B cell (primary cell): ENCODE measurements at regions not wholly inside any gene's neighbourhood (a gene's known extent, or its start where the extent isn't known, plus 50 kb on each side); places are given as distances from the start of the nearest gene placed in this dataset.

Source experiments
- ATAC-seq: fragments of 200-7000 bp; cut with Tn5 transposase; one replicate; pipeline ENCODE4 v1.10.0; 2021; ENCODE audit warnings: low read depth, mild to moderate bottlenecking, moderate number of reproducible peaks, moderate library complexity
- CTCF ChIA-PET: fragments of 350-600 bp; sonication (Branson Sonifier 250); formaldehyde crosslinking; loops from one replicate; lab custom pipeline; 2021; ENCODE audit warnings: antibody characterized with exemption, inconsistent platforms; lab: Charles Lee
- POLR2A ChIA-PET: fragments of 350-600 bp; sonication (Branson Sonifier 250); formaldehyde crosslinking; loops from one replicate; lab custom pipeline; 2021; ENCODE audit warnings: antibody characterized with exemption; lab: Charles Lee
- DNase-seq: peaks from one replicate; pipeline ENCODE4 v3.0.0; 2013
- H2AFZ ChIP-seq: 2 replicates; pipeline ENCODE4 v1.6.1; 2012; ENCODE audit warnings: mild to moderate bottlenecking, low read depth, low read length; ENCODE audit not compliant: insufficient read depth, poor library complexity, severe bottlenecking
- H3K27ac ChIP-seq, 2 donors: 1 replicate in 1 of 2; 2 replicates in 1 of 2; pipeline ENCODE4 v1.5.1; 2012 to 2013; ENCODE audit warnings: low read length in 2 of 2, mild to moderate bottlenecking in 2 of 2, moderate library complexity in 1 of 2
- H3K27me3 ChIP-seq, 4 experiments: fragments of 200-600 bp in 1 of 4; sonication (generic) in 1 of 4; replicated peaks in 1 of 4; 1 replicate in 2 of 4; 2 replicates in 2 of 4; pipeline versions ENCODE4 v1.6.1 to v1.7.0; 2013 to 2016; ENCODE audit warnings: low read length in 3 of 4, mild to moderate bottlenecking in 2 of 4, mixed read lengths in 1 of 4, moderate library complexity in 1 of 4; ENCODE audit not compliant: insufficient read depth in 4 of 4, control insufficient read depth in 3 of 4; ENCODE audit errors: control extremely low read depth in 1 of 4
- H3K36me3 ChIP-seq, 2 experiments: replicated peaks in 1 of 2; 1 replicate in 1 of 2; 2 replicates in 1 of 2; pipeline versions ENCODE4 v1.6.1 to v1.7.1; 2013; ENCODE audit warnings: low read length in 1 of 2; ENCODE audit not compliant: insufficient read depth in 2 of 2, control insufficient read depth in 1 of 2; ENCODE audit errors: control extremely low read depth in 1 of 2, extremely low read depth in 1 of 2
- H3K4me1 ChIP-seq, 2 donors: fragments of 200-600 bp in 1 of 2; sonication (generic) in 1 of 2; 1 replicate in 1 of 2; 2 replicates in 1 of 2; pipeline versions ENCODE4 v1.5.1 to v1.6.1; 2013 to 2017; ENCODE audit warnings: low read length in 2 of 2; ENCODE audit not compliant: control insufficient read depth in 2 of 2, insufficient read depth in 2 of 2
- H3K4me2 ChIP-seq: replicated peaks from 2 replicates; pipeline ENCODE3; 2012; ENCODE audit warnings: mild to moderate bottlenecking, low read depth, low read length; ENCODE audit not compliant: poor library complexity, severe bottlenecking
- H3K4me3 ChIP-seq, 5 experiments: fragments of 200-600 bp in 1 of 5; sonication (generic) in 1 of 5; 1 replicate in 3 of 5; 2 replicates in 2 of 5; pipeline versions ENCODE4 v1.5.1 to v1.7.0; 2011 to 2016; ENCODE audit warnings: low read length in 4 of 5, mild to moderate bottlenecking in 4 of 5, low read depth in 2 of 5, control low read depth in 1 of 5, moderate library complexity in 1 of 5; ENCODE audit not compliant: insufficient read depth in 1 of 5; ENCODE audit errors: control extremely low read depth in 1 of 5, extremely low read depth in 1 of 5
- H3K79me2 ChIP-seq: fragments of 200-600 bp; sonication (generic); one replicate; pipeline ENCODE4 v1.6.0; 2016; ENCODE audit warnings: low read length; ENCODE audit not compliant: control insufficient read depth, insufficient read depth
- H3K9ac ChIP-seq: fragments of 200-600 bp; sonication (generic); 2 replicates; pipeline ENCODE4 v1.6.1; 2017; ENCODE audit warnings: mild to moderate bottlenecking, low read length, moderate library complexity
- H3K9me3 ChIP-seq, 3 donors: one replicate each; pipeline versions ENCODE4 v1.6.1 to v1.7.1; 2013; ENCODE audit warnings: low read length in 2 of 3; ENCODE audit not compliant: control insufficient read depth in 2 of 3, insufficient read depth in 1 of 3; ENCODE audit errors: control extremely low read depth in 1 of 3
- H4K20me1 ChIP-seq: 2 replicates; pipeline ENCODE4 v1.6.0; 2012; ENCODE audit warnings: mild to moderate bottlenecking, low read length; ENCODE audit not compliant: insufficient read depth, control insufficient read depth, poor library complexity, severe bottlenecking
- H3K27ac Mint-ChIP-seq: one replicate; pipeline ENCODE4 v1.8.0; 2021; ENCODE audit warnings: mixed read lengths
- H3K27me3 Mint-ChIP-seq: one replicate; pipeline ENCODE4 v1.8.0; 2021; ENCODE audit warnings: mixed read lengths
- H3K4me1 Mint-ChIP-seq: one replicate; pipeline ENCODE4 v1.8.0; 2021; ENCODE audit warnings: mixed read lengths
- H3K4me3 Mint-ChIP-seq: one replicate; pipeline ENCODE4 v1.8.0; 2021; ENCODE audit warnings: mixed read lengths
- H3K9me3 Mint-ChIP-seq: one replicate; pipeline ENCODE4 v1.8.0; 2022; ENCODE audit warnings: mixed read lengths; ENCODE audit not compliant: insufficient read depth
- EZH2 ChIP-seq: IDR thresholded peaks from 2 replicates; pipeline ENCODE4 v1.6.1; 2012; ENCODE audit warnings: borderline replicate concordance, low read depth, mild to moderate bottlenecking, moderate library complexity, low read length; ENCODE audit not compliant: insufficient read depth, poor library complexity, severe bottlenecking
- WGBS: methylation state at CpG from one replicate; pipeline ENCODE4 v1.1.5; 2013; ENCODE audit warnings: missing lambda C conversion rate; ENCODE audit not compliant: insufficient coverage; 5-methylcytosine and 5-hydroxymethylcytosine counted together
- intact Hi-C: fragments of 100-400 bp; cut with micrococcal nuclease; formaldehyde crosslinking; loops from one replicate; pipeline ENCODE4 v1.10.0; 2022
- TF ChIP-seq, protein P1 (sequence below): fragments of 200-600 bp; IDR thresholded peaks from one replicate; pipeline ENCODE4 v1.8.0; 2022; ENCODE audit warnings: antibody characterized with exemption, mild to moderate bottlenecking

DNA sequence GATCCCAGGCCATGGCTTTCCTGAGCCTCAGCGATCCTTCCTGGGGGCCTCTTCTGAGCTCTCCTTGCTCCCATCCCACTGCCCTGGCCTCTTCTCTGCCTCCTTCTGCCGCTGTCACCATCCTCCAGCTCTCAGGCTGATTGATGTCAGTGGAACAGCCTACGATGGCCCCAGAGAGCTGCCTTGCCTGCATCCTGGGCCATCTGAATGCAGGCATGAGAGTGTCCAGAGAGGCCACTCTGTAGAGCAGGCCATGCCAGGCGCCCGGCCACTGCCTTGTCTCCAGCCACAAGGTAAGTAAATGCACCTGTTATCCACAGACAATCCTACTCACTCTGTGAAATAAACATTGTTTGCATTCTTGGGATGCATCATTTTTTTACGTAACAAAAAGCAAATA lies 171.4 kb upstream of the PPP2R2D start:
- H3K79me2 ChIP-seq = no peaks in the 10 kb centered on the region
- intact Hi-C loops = no loop called here
- Mint-ChIP-seq H3K9me3 (no peaks in the 10 kb centered on the region), H3K4me1 (no peaks in the 10 kb centered on the region), H3K4me3 (no peak overlapping the region), H3K27me3 (peaks cover 13% of the 10 kb centered on the region), H3K27ac (no peak overlapping the region)
- H3K9ac ChIP-seq = no peak overlapping the region
- TF ChIP-seq EZH2 = no peak
- TF ChIP-seq, protein P1, sequence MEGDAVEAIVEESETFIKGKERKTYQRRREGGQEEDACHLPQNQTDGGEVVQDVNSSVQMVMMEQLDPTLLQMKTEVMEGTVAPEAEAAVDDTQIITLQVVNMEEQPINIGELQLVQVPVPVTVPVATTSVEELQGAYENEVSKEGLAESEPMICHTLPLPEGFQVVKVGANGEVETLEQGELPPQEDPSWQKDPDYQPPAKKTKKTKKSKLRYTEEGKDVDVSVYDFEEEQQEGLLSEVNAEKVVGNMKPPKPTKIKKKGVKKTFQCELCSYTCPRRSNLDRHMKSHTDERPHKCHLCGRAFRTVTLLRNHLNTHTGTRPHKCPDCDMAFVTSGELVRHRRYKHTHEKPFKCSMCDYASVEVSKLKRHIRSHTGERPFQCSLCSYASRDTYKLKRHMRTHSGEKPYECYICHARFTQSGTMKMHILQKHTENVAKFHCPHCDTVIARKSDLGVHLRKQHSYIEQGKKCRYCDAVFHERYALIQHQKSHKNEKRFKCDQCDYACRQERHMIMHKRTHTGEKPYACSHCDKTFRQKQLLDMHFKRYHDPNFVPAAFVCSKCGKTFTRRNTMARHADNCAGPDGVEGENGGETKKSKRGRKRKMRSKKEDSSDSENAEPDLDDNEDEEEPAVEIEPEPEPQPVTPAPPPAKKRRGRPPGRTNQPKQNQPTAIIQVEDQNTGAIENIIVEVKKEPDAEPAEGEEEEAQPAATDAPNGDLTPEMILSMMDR = no peak
- ATAC-seq (no peak), DNase-seq (no peak)
- no peak overlapping the region for H3K4me3 ChIP-seq
- H3K4me2 ChIP-seq = no peak overlapping the region
- no peaks in the 10 kb centered on the region for H4K20me1 ChIP-seq
- WGBS = 90% methylated on average over 4 of the region's 6 CpGs
- no peak overlapping the region for H3K27ac ChIP-seq
- CTCF ChIA-PET = no interaction called here
- POLR2A ChIA-PET = no interaction called here
- no peak overlapping the region for H2AFZ ChIP-seq
- no peaks in the 10 kb centered on the region for H3K4me1 ChIP-seq
- H3K9me3 ChIP-seq = peaks cover 0 to 11% (median 0%) of the 10 kb centered on the region in 3 donors
- H3K27me3 ChIP-seq = no peaks in the 10 kb centered on the region
- no peaks in the 10 kb centered on the region for H3K36me3 ChIP-seq

DNA sequence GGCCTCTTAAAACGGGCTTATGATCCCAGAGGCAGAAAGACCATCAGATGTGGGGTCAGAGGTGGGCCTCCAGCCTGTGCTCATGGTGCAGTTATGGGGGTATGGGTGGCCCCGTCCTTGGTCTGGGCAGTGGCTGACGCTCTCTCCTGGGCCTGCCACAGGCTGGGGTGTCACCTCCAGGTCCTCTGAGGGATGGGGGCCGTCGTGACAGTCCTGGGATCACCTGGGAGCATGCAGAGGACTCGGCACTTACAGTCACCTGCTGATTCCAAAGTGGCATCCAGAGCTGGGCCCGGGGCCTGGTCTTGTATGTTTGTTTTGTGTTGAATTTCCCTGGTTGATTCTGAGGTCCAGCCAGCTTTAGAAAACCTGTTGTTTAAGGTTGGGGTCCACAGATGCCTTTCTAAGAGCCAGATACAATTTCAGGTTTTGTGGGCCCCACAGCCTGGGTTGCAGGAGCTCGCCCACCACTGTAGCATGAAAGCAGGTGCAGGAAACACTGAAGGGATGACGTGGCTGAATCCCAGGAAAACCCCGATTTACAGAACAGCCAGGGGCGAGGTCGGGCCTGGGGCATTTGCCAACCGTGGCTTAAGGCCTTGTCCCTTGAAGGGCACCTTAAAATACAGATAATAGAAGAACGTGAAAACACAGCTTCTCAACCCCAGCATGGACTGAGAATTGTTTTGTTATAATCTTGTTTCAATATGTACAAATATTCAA lies 170.7 kb upstream of the PPP2R2D start:
- 72% methylated on average over 12 of the region's 14 CpGs for WGBS
- Histone ChIP-seq H3K79me2 (no peaks in the 10 kb centered on the region), H3K36me3 (no peaks in the 10 kb centered on the region), H2AFZ (no peak overlapping the region), H3K27ac (no peak overlapping the region), H3K4me1 (no peaks in the 10 kb centered on the region), H3K9me3 (peaks cover 0 to 11% (median 0%) of the 10 kb centered on the region in 3 donors), H3K4me2 (no peak overlapping the region), H3K27me3 (no peaks in the 10 kb centered on the region), H3K9ac (no peak overlapping the region), H3K4me3 (no peak overlapping the region), H4K20me1 (no peaks in the 10 kb centered on the region)
- POLR2A ChIA-PET = no interaction called here
- no peak for TF ChIP-seq EZH2
- TF ChIP-seq, protein P1 = no peak
- intact Hi-C loops = no loop called here
- Mint-ChIP-seq H3K9me3 (no peaks in the 10 kb centered on the region), H3K4me3 (no peak overlapping the region), H3K4me1 (no peaks in the 10 kb centered on the region), H3K27me3 (peaks cover 13% of the 10 kb centered on the region), H3K27ac (no peak overlapping the region)
- DNase-seq (no peak), ATAC-seq (no peak)
- CTCF ChIA-PET = no interaction called here
